Activated naive CD4-positive, alpha-beta T cell treated with anti-CD3 and anti-CD28 coated beads, Interleukin-2, amount 50 U/mL, for 72 hours (primary cell): ENCODE measurements at regions not wholly inside any gene's neighbourhood (a gene's known extent, or its start where the extent isn't known, plus 50 kb on each side); places are given as distances from the start of the nearest gene placed in this dataset.

Experiments used
- ATAC-seq, 2 donors: fragments of 150-1000 bp; cut with Tn5 transposase; 2 replicates each; pipeline ENCODE4 v1.10.0; 2021; ENCODE audit warnings: mild to moderate bottlenecking in 2 of 2, moderate library complexity in 2 of 2
- DNase-seq, 2 donors: peaks; one replicate each; pipeline ENCODE4 v3.0.0; 2021 to 2022; ENCODE audit warnings: low spot score in 2 of 2
- H3K27ac Mint-ChIP-seq, 2 donors: one replicate each; pipeline ENCODE4 v1.8.0; 2022; ENCODE audit warnings: mild to moderate bottlenecking in 2 of 2, mixed read lengths in 2 of 2
- H3K36me3 Mint-ChIP-seq, 2 donors: one replicate each; pipeline ENCODE4 v1.8.0; 2022; ENCODE audit warnings: mixed read lengths in 2 of 2
- H3K9me3 Mint-ChIP-seq, 2 donors: one replicate each; pipeline ENCODE4 v1.8.0; 2022; ENCODE audit warnings: mixed read lengths in 2 of 2

DNA sequence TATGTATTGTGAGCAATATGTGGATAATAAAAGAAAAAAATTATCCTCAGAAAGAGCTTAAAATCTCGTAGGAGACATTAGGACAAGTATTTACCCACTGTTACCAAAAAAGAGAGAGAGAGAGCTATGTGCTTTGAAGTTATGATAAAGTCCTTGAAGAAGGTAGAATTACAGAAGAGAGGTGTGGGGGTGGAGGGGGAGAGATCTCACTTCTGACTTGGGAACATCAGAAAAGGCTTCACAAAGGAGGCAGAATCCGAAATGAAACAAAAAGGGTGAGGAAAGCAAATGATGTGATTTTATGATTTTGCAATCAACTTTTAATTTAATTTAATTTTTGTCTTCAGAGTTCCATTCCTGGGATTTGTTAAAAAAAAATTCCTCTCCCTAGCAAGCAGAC lies 311.8 kb upstream of the ATP2B1 start:
- no peak for ATAC-seq
- no peaks in the 10 kb centered on the region for H3K36me3 Mint-ChIP-seq
- DNase-seq: no peak
- no peaks in the 10 kb centered on the region for H3K9me3 Mint-ChIP-seq
- H3K27ac Mint-ChIP-seq: no peak overlapping the region

GRCh38 chr12:90020014-90020413 lies 311.4 kb upstream of the ATP2B1 start:
- no peaks in the 10 kb centered on the region for H3K36me3 Mint-ChIP-seq
- DNase-seq: no peak
- ATAC-seq: no peak

DNA sequence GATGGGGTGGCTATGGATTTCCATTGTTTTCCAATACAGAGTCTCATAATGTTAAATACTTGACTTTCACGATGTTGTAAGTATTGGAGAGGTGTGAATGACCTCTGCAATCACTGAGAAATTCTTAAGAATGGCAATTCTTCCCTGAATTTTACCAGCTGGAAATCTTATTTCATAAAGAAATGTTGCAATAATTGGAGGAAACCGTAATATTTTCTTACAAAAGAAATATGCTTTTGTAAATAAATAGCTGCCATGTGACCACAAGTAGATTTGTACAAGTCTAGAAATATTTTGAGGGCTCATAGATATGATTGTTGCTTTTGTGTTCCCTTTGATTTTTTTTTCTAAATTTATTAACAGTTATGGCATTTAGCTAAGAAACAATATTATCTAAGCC lies 308.7 kb upstream of the ATP2B1 start:
- Mint-ChIP-seq H3K9me3 (no peaks in the 10 kb centered on the region), H3K27ac (no peak overlapping the region), H3K36me3 (no peaks in the 10 kb centered on the region)
- DNase-seq (no peak), ATAC-seq (no peak)

More at GRCh38 chr12:90020014-90020413, 311.4 kb upstream of the ATP2B1 start:
- Mint-ChIP-seq H3K27ac (no peak overlapping the region), H3K9me3 (no peaks in the 10 kb centered on the region)

GRCh38 chr12:90015228-90015627 lies 306.6 kb upstream of the ATP2B1 start:
- no peak overlapping the region for H3K27ac Mint-ChIP-seq
- H3K9me3 Mint-ChIP-seq: no peaks in the 10 kb centered on the region
- ATAC-seq: no peak
- DNase-seq: no peak
- no peaks in the 10 kb centered on the region for H3K36me3 Mint-ChIP-seq

- no peak for ATAC-seq
- no peak for DNase-seq
- H3K27ac Mint-ChIP-seq: no peak overlapping the region
- H3K36me3 Mint-ChIP-seq: no peaks in the 10 kb centered on the region
- no peaks in the 10 kb centered on the region for H3K9me3 Mint-ChIP-seq
Measured at GRCh38 chr12:90013409-90013808, 304.8 kb upstream of the ATP2B1 start.

GRCh38 chr12:90010089-90010488 lies 301.5 kb upstream of the ATP2B1 start:
- DNase-seq: no peak
- no peak for ATAC-seq
- Mint-ChIP-seq H3K9me3 (no peaks in the 10 kb centered on the region), H3K27ac (no peak overlapping the region), H3K36me3 (no peaks in the 10 kb centered on the region)

GRCh38 chr12:90008277-90008676 lies 299.6 kb upstream of the ATP2B1 start:
- DNase-seq: no peak
- no peaks in the 10 kb centered on the region for H3K9me3 Mint-ChIP-seq
- no peak for ATAC-seq
- no peaks in the 10 kb centered on the region for H3K36me3 Mint-ChIP-seq
- no peak overlapping the region for H3K27ac Mint-ChIP-seq

GRCh38 chr12:90004319-90005074 lies 295.9 kb upstream of the ATP2B1 start:
- ATAC-seq (no peak), DNase-seq (no peak)
- Mint-ChIP-seq H3K36me3 (no peaks in the 10 kb centered on the region), H3K9me3 (no peaks in the 10 kb centered on the region), H3K27ac (no peak overlapping the region)

DNA sequence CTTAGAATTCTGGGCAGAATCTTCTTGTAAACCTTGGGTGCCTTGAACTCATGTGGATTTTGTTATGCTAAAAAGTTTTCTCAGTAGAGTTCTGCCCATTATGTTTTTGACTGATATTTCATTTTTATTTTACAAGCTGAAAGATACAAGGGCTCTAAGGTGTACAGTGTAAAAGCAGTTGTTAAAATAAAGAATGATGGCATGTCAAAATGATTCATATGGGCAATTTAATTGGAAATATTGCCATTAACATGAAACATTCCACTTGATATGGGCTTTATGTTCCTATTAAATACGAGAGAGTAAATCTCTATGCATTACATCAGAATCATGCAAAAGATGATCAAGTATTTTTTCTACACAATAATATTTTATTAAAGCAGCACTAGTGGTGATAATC lies 295.1 kb upstream of the ATP2B1 start:
- Mint-ChIP-seq H3K9me3 (no peaks in the 10 kb centered on the region), H3K36me3 (no peaks in the 10 kb centered on the region), H3K27ac (no peak overlapping the region)
- no peak for DNase-seq
- no peak for ATAC-seq

GRCh38 chr12:90000721-90001120 lies 292.1 kb upstream of the ATP2B1 start:
- H3K27ac Mint-ChIP-seq: no peak overlapping the region
- DNase-seq: no peak
- H3K36me3 Mint-ChIP-seq: no peaks in the 10 kb centered on the region
- H3K9me3 Mint-ChIP-seq: no peaks in the 10 kb centered on the region
- no peak for ATAC-seq

DNA sequence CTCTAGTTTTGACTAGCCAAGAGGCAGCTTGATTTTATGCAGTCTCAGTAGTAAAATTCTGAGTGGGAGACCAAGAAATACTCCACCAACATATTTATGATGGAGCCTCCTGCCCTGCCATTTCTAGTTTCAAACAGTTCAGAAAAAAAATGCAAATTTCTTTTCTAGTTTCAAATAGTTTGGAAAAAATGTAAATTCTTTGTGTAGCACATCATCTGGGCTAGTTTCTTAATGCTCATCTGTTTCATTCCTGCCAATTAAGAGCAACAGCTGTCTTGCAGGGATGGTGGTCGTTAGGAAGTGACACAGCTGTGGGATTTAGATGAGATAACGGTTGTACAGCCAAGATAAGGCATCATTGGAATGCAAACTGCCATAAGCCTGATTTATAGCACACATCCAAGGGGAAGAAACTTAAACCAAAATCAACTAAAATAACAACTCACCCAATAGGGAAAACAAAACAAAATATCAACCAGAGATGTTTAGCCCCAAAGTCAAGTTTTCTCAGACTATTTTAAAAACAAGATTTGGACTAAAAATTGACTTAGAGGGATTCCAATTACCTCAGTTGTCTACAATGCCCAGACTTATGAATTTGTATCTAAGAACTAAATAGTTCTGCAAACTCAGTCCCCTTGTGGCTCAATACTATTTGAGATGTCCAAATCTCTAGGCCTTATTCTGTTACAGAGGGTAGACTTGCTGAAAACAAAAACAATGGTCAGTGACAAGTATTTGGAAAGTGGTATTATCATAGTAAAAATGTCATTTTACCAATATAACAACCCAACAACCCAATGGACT lies 291.3 kb upstream of the ATP2B1 start:
- DNase-seq (no peak), ATAC-seq (no peak)
- Mint-ChIP-seq H3K9me3 (no peaks in the 10 kb centered on the region), H3K27ac (no peak overlapping the region), H3K36me3 (no peaks in the 10 kb centered on the region)

DNA sequence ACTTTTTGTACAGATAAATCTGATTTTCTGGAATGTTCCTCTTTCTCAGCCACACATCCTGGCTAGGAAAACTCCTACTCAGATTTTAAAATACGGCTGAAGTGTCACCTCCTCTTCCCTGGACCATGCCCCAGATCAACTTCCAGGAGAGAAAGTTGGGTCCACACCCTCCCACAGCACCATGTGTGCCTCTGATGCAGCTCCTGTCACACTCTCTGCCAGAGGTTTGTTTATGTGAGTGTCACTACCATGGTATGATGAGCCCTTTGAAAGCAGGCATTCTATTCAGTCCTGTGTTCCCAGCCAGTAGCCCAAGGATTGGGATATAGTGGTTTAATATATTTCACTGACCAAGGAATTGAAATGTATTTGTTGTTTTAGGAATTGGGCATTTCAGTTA lies 287.2 kb upstream of the ATP2B1 start:
- no peak for DNase-seq
- Mint-ChIP-seq H3K27ac (no peak overlapping the region), H3K36me3 (no peaks in the 10 kb centered on the region)

DNA sequence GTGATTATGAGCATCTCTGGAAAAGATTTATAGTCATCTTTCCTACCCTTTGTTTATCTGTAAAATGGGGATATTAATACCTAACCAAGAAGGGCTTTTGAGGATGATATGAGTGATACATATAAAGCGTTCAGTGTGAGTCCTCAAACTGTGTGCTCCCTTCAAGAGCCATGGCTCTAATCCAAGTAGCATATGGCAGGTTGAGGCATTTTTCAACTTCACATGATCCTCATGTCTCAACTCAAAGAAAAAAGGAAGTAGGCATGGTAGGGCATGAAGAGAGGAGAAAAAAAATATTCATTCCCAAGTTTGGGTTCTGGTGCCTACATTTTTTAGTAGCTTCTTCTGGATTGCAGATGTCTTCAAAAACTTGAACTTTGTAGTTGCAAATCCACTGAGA lies 286.3 kb upstream of the ATP2B1 start:
- DNase-seq (no peak), ATAC-seq (no peak)
- H3K9me3 Mint-ChIP-seq: peaks cover 0 to 8% of the 10 kb centered on the region in 2 donors
- H3K27ac Mint-ChIP-seq: no peak overlapping the region
- H3K36me3 Mint-ChIP-seq: no peaks in the 10 kb centered on the region

More for the DNA sequence above, 287.2 kb upstream of the ATP2B1 start:
- peaks cover 0 to 8% of the 10 kb centered on the region in 2 donors for H3K9me3 Mint-ChIP-seq
- no peak for ATAC-seq

DNA sequence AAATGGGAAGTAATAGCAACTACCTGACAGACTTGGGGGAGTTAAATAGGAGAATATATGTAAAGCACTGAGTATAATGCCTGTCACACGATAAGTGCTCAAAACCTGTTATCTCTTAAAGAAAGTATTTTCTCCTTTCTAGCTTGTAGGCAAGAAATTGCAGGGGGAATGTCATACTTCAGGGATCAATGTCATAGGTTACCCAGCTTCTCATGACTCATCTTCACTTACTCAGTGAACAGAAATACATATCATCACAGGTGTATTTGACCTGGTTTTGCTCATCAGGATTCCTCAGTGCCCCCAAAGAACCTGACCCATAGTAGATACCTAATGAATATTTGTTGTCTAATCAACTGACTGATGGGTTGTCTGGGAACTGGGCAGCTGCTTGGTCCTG lies 285.0 kb upstream of the ATP2B1 start:
- peaks cover 0 to 8% of the 10 kb centered on the region in 2 donors for H3K9me3 Mint-ChIP-seq
- no peaks in the 10 kb centered on the region for H3K36me3 Mint-ChIP-seq
- DNase-seq (no peak), ATAC-seq (no peak)
- H3K27ac Mint-ChIP-seq: no peak overlapping the region

- no peak for ATAC-seq
- Mint-ChIP-seq H3K27ac (no peak overlapping the region), H3K36me3 (no peaks in the 10 kb centered on the region), H3K9me3 (peaks cover 0 to 8% of the 10 kb centered on the region in 2 donors)
- no peak for DNase-seq
Measured at GRCh38 chr12:89992668-89993451, 284.2 kb upstream of the ATP2B1 start.

- no peaks in the 10 kb centered on the region for H3K36me3 Mint-ChIP-seq
- H3K27ac Mint-ChIP-seq: no peak overlapping the region
- ATAC-seq (no peak), DNase-seq (no peak)
- H3K9me3 Mint-ChIP-seq: peaks cover 0 to 8% of the 10 kb centered on the region in 2 donors
Measured at GRCh38 chr12:89991807-89992590, 283.4 kb upstream of the ATP2B1 start.
